ENCODE measurements at regions not wholly inside any gene's neighbourhood (a gene's known extent, or its start where the extent isn't known, plus 50 kb on each side); places are given as distances from the start of the nearest gene placed in this dataset.

DNA sequence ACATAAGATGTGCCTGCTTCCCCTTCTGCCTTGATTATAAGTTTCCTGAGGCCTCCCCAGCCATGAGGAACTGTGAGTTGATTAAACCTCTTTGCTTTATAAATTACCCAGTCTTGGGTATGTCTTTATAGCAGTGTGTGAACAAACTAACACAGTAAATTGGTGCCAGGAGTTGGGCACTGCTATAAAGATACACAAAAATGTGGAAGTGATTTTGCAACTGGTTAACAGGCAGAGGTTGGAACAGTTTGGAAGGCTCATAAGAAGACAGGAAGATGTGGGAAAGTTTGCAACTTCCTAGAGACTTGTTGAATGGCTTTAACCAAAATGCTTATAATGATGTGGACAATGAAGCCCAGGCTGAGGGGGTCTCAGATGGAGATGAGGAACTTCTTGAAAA is 264.1 kb downstream of the DACT1 start:
- H3K9me1 ChIP-seq (ENCODE audit: control insufficient read depth, extremely low read depth, insufficient read depth, low read length): no peaks in the 10 kb centered on the region
- no peak for FAIRE-seq
- peaks cover 4% of the 10 kb centered on the region for H3K9me3 ChIP-seq (ENCODE audit: control insufficient read depth, low read depth, low read length)
- H3K36me3 ChIP-seq (ENCODE audit: control insufficient read depth in 2 of 2, extremely low read depth in 1 of 2, insufficient read depth in 2 of 2, low read length in 2 of 2): no peaks in the 10 kb centered on the region
- no peak for TF ChIP-seq EZH2 (IDR thresholded peaks at IDR 0.05; ENCODE audit: low read length)
- TF ChIP-seq, protein P1, sequence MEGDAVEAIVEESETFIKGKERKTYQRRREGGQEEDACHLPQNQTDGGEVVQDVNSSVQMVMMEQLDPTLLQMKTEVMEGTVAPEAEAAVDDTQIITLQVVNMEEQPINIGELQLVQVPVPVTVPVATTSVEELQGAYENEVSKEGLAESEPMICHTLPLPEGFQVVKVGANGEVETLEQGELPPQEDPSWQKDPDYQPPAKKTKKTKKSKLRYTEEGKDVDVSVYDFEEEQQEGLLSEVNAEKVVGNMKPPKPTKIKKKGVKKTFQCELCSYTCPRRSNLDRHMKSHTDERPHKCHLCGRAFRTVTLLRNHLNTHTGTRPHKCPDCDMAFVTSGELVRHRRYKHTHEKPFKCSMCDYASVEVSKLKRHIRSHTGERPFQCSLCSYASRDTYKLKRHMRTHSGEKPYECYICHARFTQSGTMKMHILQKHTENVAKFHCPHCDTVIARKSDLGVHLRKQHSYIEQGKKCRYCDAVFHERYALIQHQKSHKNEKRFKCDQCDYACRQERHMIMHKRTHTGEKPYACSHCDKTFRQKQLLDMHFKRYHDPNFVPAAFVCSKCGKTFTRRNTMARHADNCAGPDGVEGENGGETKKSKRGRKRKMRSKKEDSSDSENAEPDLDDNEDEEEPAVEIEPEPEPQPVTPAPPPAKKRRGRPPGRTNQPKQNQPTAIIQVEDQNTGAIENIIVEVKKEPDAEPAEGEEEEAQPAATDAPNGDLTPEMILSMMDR (optimal IDR thresholded peaks at IDR 0.05 in 1 of 3, IDR thresholded peaks at IDR 0.05 in 1 of 3, conservative IDR thresholded peaks at IDR 0.05 in 1 of 3; ENCODE audit: extremely low read depth in 1 of 3, insufficient read depth in 2 of 3, low read length in 3 of 3): no peak
- H3K4me2 ChIP-seq (ENCODE audit: control insufficient read depth, extremely low read depth, insufficient read depth, low read depth, low read length): no peak overlapping the region
- H3K27ac ChIP-seq (ENCODE audit: control insufficient read depth, insufficient read depth, low read length): no peak overlapping the region
- H3K27me3 ChIP-seq (ENCODE audit: control insufficient read depth, extremely low read depth, insufficient read depth, low read length): no peaks in the 10 kb centered on the region
- dilution Hi-C loops (cut with MboI; ENCODE audit: extremely low pct_ligation_motif_present, low sequenced_read_pairs): no loop called here
- peaks cover 24% of the 10 kb centered on the region for H3K4me1 ChIP-seq (ENCODE audit: control insufficient read depth, extremely low read depth, insufficient read depth, low read length)
- no peaks in the 10 kb centered on the region for H4K20me1 ChIP-seq (ENCODE audit: control insufficient read depth, extremely low read depth, insufficient read depth, low read length)
- no peak for DNase-seq (ENCODE audit: low read depth, low spot score)
- no peak overlapping the region for H2AFZ ChIP-seq (ENCODE audit: control insufficient read depth, low read length)
- no peak overlapping the region for H3K4me3 ChIP-seq (ENCODE audit: control insufficient read depth in 2 of 3, extremely low read depth in 1 of 3, insufficient read depth in 2 of 3, low read depth in 1 of 3, low read length in 3 of 3)
- H3K79me2 ChIP-seq (ENCODE audit: control insufficient read depth, insufficient read depth, low read length): no peaks in the 10 kb centered on the region
- H3K9ac ChIP-seq (ENCODE audit: control insufficient read depth, extremely low read depth, insufficient read depth, low read length): no peak overlapping the region

DNA sequence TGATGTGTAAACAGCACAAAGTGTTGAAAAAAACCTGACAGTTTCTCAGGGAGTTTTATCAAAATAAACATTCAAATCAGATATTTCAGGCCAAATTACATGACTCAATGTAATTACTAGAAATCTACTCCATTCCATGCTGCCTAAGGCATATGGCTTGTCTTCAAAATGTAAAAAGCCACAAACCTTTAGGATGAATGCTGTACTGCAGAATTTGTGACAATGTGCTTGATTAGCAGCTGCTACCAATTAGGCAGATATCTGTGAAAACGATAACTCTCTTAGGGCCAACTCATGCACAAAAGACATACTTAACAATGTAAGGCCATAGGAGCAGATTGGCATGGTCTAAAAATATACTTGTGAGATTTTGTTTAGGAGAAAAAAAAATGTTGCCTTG is 267.0 kb downstream of the DACT1 start:
- peaks cover 7% of the 10 kb centered on the region for H3K4me1 ChIP-seq (ENCODE audit: control insufficient read depth, extremely low read depth, insufficient read depth, low read length)
- no peaks in the 10 kb centered on the region for H3K79me2 ChIP-seq (ENCODE audit: control insufficient read depth, insufficient read depth, low read length)
- H3K9me1 ChIP-seq (ENCODE audit: control insufficient read depth, extremely low read depth, insufficient read depth, low read length): no peaks in the 10 kb centered on the region
- H3K27ac ChIP-seq (ENCODE audit: control insufficient read depth, insufficient read depth, low read length): no peak overlapping the region
- no peaks in the 10 kb centered on the region for H3K27me3 ChIP-seq (ENCODE audit: control insufficient read depth, extremely low read depth, insufficient read depth, low read length)
- no peak overlapping the region for H3K4me3 ChIP-seq (ENCODE audit: control insufficient read depth in 2 of 3, extremely low read depth in 1 of 3, insufficient read depth in 2 of 3, low read depth in 1 of 3, low read length in 3 of 3)
- H3K4me2 ChIP-seq (ENCODE audit: control insufficient read depth, extremely low read depth, insufficient read depth, low read depth, low read length): no peak overlapping the region
- dilution Hi-C loops (cut with MboI; ENCODE audit: extremely low pct_ligation_motif_present, low sequenced_read_pairs): no loop called here
- H3K36me3 ChIP-seq (ENCODE audit: control insufficient read depth in 2 of 2, extremely low read depth in 1 of 2, insufficient read depth in 2 of 2, low read length in 2 of 2): no peaks in the 10 kb centered on the region
- H4K20me1 ChIP-seq (ENCODE audit: control insufficient read depth, extremely low read depth, insufficient read depth, low read length): no peaks in the 10 kb centered on the region
- H3K9ac ChIP-seq (ENCODE audit: control insufficient read depth, extremely low read depth, insufficient read depth, low read length): no peak overlapping the region
- H3K9me3 ChIP-seq (ENCODE audit: control insufficient read depth, low read depth, low read length): no peaks in the 10 kb centered on the region
- no peak overlapping the region for H2AFZ ChIP-seq (ENCODE audit: control insufficient read depth, low read length)
- DNase-seq (ENCODE audit: low read depth, low spot score) (no peak), FAIRE-seq (no peak)
- TF ChIP-seq, protein P1 (optimal IDR thresholded peaks at IDR 0.05 in 1 of 3, IDR thresholded peaks at IDR 0.05 in 1 of 3, conservative IDR thresholded peaks at IDR 0.05 in 1 of 3; ENCODE audit: extremely low read depth in 1 of 3, insufficient read depth in 2 of 3, low read length in 3 of 3): no peak
- no peak for TF ChIP-seq EZH2 (IDR thresholded peaks at IDR 0.05; ENCODE audit: low read length)

All from keratinocyte (primary cell).